HEK293 (cell line): ENCODE measurements at regions not wholly inside any gene's neighbourhood (a gene's known extent, or its start where the extent isn't known, plus 50 kb on each side); places are given as distances from the start of the nearest gene placed in this dataset.

Experiments
- CTCF ChIA-PET: fragments of 350-600 bp; formaldehyde crosslinking; extraction: SDS; loops from one replicate; lab custom pipeline; 2021; ENCODE audit warnings: antibody characterized with exemption; lab: Yijun Ruan, JAX
- POLR2A ChIA-PET: fragments of 300-600 bp; formaldehyde crosslinking; extraction: SDS; loops from one replicate; lab custom pipeline; 2020; ENCODE audit warnings: antibody characterized with exemption, inconsistent platforms; lab: Yijun Ruan, JAX
- H3K27ac ChIP-seq: fragments of 200-500 bp; sonication (Bioruptor generic); 2 replicates; pipeline ENCODE4 v1.5.1; 2014; ENCODE audit warnings: low read depth, low read length, control low read depth, inconsistent platforms; ENCODE audit errors: extremely low read depth
- H3K36me3 ChIP-seq, 2 experiments: fragments of 200-500 bp in 1 of 2; sonication (Bioruptor generic) in 1 of 2; 1 replicate in 1 of 2; 2 replicates in 1 of 2; pipeline ENCODE4 v1.5.1; 2014 to 2017; ENCODE audit warnings: inconsistent platforms in 2 of 2, low read length in 2 of 2; ENCODE audit not compliant: control insufficient read depth in 2 of 2, insufficient read depth in 1 of 2
- H3K4me1 ChIP-seq: fragments of 200-500 bp; sonication (Bioruptor generic); 2 replicates; pipeline ENCODE4 v1.5.1; 2014; ENCODE audit warnings: mild to moderate bottlenecking, low read length, inconsistent platforms; ENCODE audit not compliant: control insufficient read depth, insufficient read depth
- H3K4me3 ChIP-seq: 2 replicates; pipeline ENCODE4 v1.5.1; 2011; ENCODE audit warnings: low read depth, mild to moderate bottlenecking, control low read depth, low read length, moderate library complexity
- H3K9me3 ChIP-seq: fragments of 200-500 bp; sonication (Bioruptor generic); 2 replicates; pipeline ENCODE4 v1.5.1; 2014; ENCODE audit warnings: low read depth, low read length, inconsistent platforms; ENCODE audit not compliant: control insufficient read depth, insufficient read depth
- BCL11A ChIP-seq: fragments of 450-650 bp; formaldehyde crosslinking; IDR thresholded peaks from 2 replicates; pipeline ENCODE4 v1.5.1; 2016; ENCODE audit warnings: low read depth, missing biosample characterization, missing genetic modification characterization
- SCRT2 ChIP-seq: fragments of 450-650 bp; formaldehyde crosslinking; IDR thresholded peaks from 2 replicates; pipeline ENCODE4 v1.5.1; 2016; ENCODE audit warnings: missing biosample characterization, missing genetic modification characterization
- WT1 ChIP-seq: fragments of 450-650 bp; formaldehyde crosslinking; IDR thresholded peaks from 2 replicates; pipeline ENCODE4 v1.5.1; 2016; ENCODE audit warnings: missing biosample characterization, missing genetic modification characterization
- ZBTB1 ChIP-seq: fragments of 450-650 bp; formaldehyde crosslinking; IDR thresholded peaks from 2 replicates; pipeline ENCODE4 v1.5.1; 2016; ENCODE audit warnings: missing biosample characterization, missing genetic modification characterization
- ZBTB20 ChIP-seq: fragments of 450-650 bp; formaldehyde crosslinking; IDR thresholded peaks from 2 replicates; pipeline ENCODE4 v1.5.1; 2016; ENCODE audit warnings: missing biosample characterization, missing genetic modification characterization
- ZBTB49 ChIP-seq: fragments of 450-650 bp; formaldehyde crosslinking; IDR thresholded peaks from 2 replicates; pipeline ENCODE4 v1.5.1; 2016; ENCODE audit warnings: missing biosample characterization, missing genetic modification characterization, low read depth
- ZNF239 ChIP-seq: fragments of 450-650 bp; formaldehyde crosslinking; IDR thresholded peaks from 2 replicates; pipeline ENCODE4 v1.5.1; 2016; ENCODE audit warnings: missing biosample characterization, missing genetic modification characterization
- ZNF423 ChIP-seq: fragments of 450-650 bp; formaldehyde crosslinking; IDR thresholded peaks from 2 replicates; pipeline ENCODE4 v1.5.1; 2016; ENCODE audit warnings: missing biosample characterization, missing genetic modification characterization
- ZNF449 ChIP-seq: fragments of 450-650 bp; formaldehyde crosslinking; IDR thresholded peaks from 2 replicates; pipeline ENCODE4 v1.5.1; 2017; ENCODE audit warnings: missing biosample characterization, mild to moderate bottlenecking, missing genetic modification characterization, moderate library complexity
- ZNF558 ChIP-seq: fragments of 450-650 bp; formaldehyde crosslinking; IDR thresholded peaks from 2 replicates; pipeline ENCODE4 v1.5.1; 2016; ENCODE audit warnings: missing biosample characterization, missing genetic modification characterization
- ZNF560 ChIP-seq: fragments of 450-650 bp; formaldehyde crosslinking; IDR thresholded peaks from 2 replicates; pipeline ENCODE4 v1.5.1; 2017; ENCODE audit warnings: missing biosample characterization, missing genetic modification characterization, borderline replicate concordance
- ZNF624 ChIP-seq: fragments of 450-650 bp; formaldehyde crosslinking; IDR thresholded peaks from 2 replicates; pipeline ENCODE4 v1.5.1; 2017; ENCODE audit warnings: missing biosample characterization, missing genetic modification characterization
- ZNF629 ChIP-seq: fragments of 450-650 bp; formaldehyde crosslinking; IDR thresholded peaks from 2 replicates; pipeline ENCODE4 v1.5.1; 2017; ENCODE audit warnings: missing biosample characterization, missing genetic modification characterization
- ZSCAN23 ChIP-seq: fragments of 450-650 bp; formaldehyde crosslinking; IDR thresholded peaks from 2 replicates; pipeline ENCODE4 v1.5.1; 2016; ENCODE audit warnings: missing biosample characterization, missing genetic modification characterization
- ZSCAN30 ChIP-seq: fragments of 450-650 bp; IDR thresholded peaks from 2 replicates; pipeline ENCODE4 v1.5.1; 2018; ENCODE audit warnings: missing biosample characterization, mild to moderate bottlenecking, missing genetic modification characterization, moderate library complexity
- TF ChIP-seq, protein P1 (sequence below): fragments of 450-650 bp; formaldehyde crosslinking; IDR thresholded peaks from 2 replicates; pipeline ENCODE4 v1.5.1; 2016; ENCODE audit warnings: missing biosample characterization, missing genetic modification characterization, borderline replicate concordance
- TF ChIP-seq, protein P2 (sequence below): IDR thresholded peaks from 2 replicates; pipeline ENCODE4 v1.6.1; 2011; ENCODE audit warnings: mild to moderate bottlenecking, low read depth, low read length, borderline replicate concordance

DNA sequence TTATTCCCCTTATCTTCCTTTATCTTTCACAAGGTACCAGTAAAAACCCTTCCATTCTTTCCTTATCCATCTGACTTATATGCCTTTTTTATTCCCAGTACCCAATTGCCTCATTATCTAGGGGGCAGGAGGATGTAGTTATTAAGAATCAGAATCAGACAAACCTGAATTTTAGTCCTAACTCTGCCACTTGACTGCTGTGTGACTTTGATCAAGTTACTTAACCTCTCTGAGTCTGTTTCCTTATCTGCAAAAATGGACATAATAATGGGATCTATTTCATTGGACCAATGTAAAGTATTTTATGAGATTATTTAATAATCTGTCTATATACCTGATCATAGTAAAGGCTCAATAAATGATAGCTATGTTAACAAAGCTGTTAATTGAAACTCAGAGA is 59.6 kb upstream of the SIX3 start:
- ChIA-PET CTCF (interaction anchor here (0.6 to 1.5 kb wide), 3 partner anchors 18 to 729 kb away, joined by 3 to 10 read pairs (median 3); no protein-coding TSS in a partner anchor), POLR2A (no interaction called here)
- Histone ChIP-seq H3K36me3 (no peaks in the 10 kb centered on the region), H3K9me3 (no peaks in the 10 kb centered on the region), H3K4me3 (no peak overlapping the region), H3K27ac (no peak overlapping the region), H3K4me1 (peaks cover 3% of the 10 kb centered on the region; the same call in 1 of the 2 replicates)
- TF ChIP-seq ZNF624 (tag by site-specific recombination) (no peak), ZNF449 (tag by site-specific recombination) (no peak), WT1 (tag by site-specific recombination) (no peak), ZNF560 (tag by site-specific recombination) (no peak), ZNF629 (no peak), ZNF558 (tag by site-specific recombination) (no peak), ZSCAN30 (tag by site-specific recombination) (no peak)

- no peak for TF ChIP-seq ZSCAN23
- TF ChIP-seq ZNF239 (tag by site-specific recombination) = no peak
- no peak for TF ChIP-seq ZNF560 (tag by site-specific recombination)
- TF ChIP-seq, protein P1, sequence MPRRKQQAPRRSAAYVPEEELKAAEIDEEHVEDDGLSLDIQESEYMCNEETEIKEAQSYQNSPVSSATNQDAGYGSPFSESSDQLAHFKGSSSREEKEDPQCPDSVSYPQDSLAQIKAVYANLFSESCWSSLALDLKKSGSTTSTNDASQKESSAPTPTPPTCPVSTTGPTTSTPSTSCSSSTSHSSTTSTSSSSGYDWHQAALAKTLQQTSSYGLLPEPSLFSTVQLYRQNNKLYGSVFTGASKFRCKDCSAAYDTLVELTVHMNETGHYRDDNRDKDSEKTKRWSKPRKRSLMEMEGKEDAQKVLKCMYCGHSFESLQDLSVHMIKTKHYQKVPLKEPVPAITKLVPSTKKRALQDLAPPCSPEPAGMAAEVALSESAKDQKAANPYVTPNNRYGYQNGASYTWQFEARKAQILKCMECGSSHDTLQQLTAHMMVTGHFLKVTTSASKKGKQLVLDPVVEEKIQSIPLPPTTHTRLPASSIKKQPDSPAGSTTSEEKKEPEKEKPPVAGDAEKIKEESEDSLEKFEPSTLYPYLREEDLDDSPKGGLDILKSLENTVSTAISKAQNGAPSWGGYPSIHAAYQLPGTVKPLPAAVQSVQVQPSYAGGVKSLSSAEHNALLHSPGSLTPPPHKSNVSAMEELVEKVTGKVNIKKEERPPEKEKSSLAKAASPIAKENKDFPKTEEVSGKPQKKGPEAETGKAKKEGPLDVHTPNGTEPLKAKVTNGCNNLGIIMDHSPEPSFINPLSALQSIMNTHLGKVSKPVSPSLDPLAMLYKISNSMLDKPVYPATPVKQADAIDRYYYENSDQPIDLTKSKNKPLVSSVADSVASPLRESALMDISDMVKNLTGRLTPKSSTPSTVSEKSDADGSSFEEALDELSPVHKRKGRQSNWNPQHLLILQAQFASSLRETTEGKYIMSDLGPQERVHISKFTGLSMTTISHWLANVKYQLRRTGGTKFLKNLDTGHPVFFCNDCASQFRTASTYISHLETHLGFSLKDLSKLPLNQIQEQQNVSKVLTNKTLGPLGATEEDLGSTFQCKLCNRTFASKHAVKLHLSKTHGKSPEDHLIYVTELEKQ = no peak
- TF ChIP-seq SCRT2 (tag by site-specific recombination) = no peak
- no peak for TF ChIP-seq ZNF423 (tag by site-specific recombination)
- TF ChIP-seq ZNF558 (tag by site-specific recombination) = no peak
- no peak for TF ChIP-seq ZBTB1 (tag by site-specific recombination)
- no peak for TF ChIP-seq ZBTB20 (tag by site-specific recombination)
- no peak for TF ChIP-seq ZBTB49 (tag by site-specific recombination)
- TF ChIP-seq, protein P2, sequence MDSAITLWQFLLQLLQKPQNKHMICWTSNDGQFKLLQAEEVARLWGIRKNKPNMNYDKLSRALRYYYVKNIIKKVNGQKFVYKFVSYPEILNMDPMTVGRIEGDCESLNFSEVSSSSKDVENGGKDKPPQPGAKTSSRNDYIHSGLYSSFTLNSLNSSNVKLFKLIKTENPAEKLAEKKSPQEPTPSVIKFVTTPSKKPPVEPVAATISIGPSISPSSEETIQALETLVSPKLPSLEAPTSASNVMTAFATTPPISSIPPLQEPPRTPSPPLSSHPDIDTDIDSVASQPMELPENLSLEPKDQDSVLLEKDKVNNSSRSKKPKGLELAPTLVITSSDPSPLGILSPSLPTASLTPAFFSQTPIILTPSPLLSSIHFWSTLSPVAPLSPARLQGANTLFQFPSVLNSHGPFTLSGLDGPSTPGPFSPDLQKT = no peak
- no peak for TF ChIP-seq BCL11A (tag by site-specific recombination)
- TF ChIP-seq, all 188 proteins: peak for 0
- POLR2A ChIA-PET = no interaction called here
- CTCF ChIA-PET = interaction anchor here (1.5 kb wide), 1 partner anchor 404 kb away, joined by 3 read pairs; no protein-coding TSS in a partner anchor
- Histone ChIP-seq H3K4me1 (peaks cover 3% of the 10 kb centered on the region; the same call in 1 of the 2 replicates), H3K9me3 (no peaks in the 10 kb centered on the region), H3K27ac (no peak overlapping the region), H3K4me3 (no peak overlapping the region), H3K36me3 (no peaks in the 10 kb centered on the region)
Measured at GRCh38 chr2:44883356-44883755, 58.1 kb upstream of the SIX3 start.
